22Rv1 (cell line): ENCODE measurements at regions not wholly inside any gene's neighbourhood (a gene's known extent, or its start where the extent isn't known, plus 50 kb on each side); places are given as distances from the start of the nearest gene placed in this dataset.

Source experiments
- CTCF ChIP-seq: fragments of 450-650 bp; IDR thresholded peaks from 2 replicates; pipeline ENCODE4 v1.5.1; 2017; ENCODE audit warnings: mild to moderate bottlenecking
- ZFX ChIP-seq: fragments of 450-650 bp; IDR thresholded peaks from 2 replicates; pipeline ENCODE4 v1.6.1; 2017; ENCODE audit warnings: antibody characterized with exemption, borderline replicate concordance

- TF ChIP-seq CTCF, result no peak
- no peak for TF ChIP-seq ZFX
Measured at GRCh38 chr22:46050916-46051614, 74.1 kb upstream of the WNT7B start.
